ENCODE measurements at regions not wholly inside any gene's neighbourhood (a gene's known extent, or its start where the extent isn't known, plus 50 kb on each side); places are given as distances from the start of the nearest gene placed in this dataset.

DNA sequence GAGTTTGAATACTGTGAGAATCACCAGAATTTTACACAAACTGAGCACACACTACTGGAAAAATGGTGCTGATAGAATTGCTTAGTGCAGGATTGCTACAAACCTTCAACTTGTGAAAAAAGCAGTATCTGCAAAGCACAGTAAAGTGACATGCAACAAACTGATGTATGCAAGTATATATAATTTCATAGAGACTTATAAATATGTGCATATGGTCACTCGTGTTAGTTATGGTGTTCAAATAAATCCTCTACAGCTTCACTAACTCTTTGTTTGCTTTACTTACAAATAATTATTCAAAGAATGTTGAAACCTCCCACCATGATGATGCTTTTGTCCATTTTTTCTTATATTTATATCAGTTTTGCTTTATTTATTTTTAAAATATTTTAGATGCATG, 1130.9 kb upstream of the CELF2 start:
- Histone ChIP-seq H3K4me1 (ENCODE audit: control insufficient read depth, insufficient read depth, low read length, poor library complexity, severe bottlenecking) (no peaks in the 10 kb centered on the region), H3K36me3 (ENCODE audit: control insufficient read depth, insufficient read depth, low read length) (no peaks in the 10 kb centered on the region), H3K9me3 (ENCODE audit: control insufficient read depth in 2 of 2, low read length in 2 of 2) (peaks cover 4 to 6% of the 10 kb centered on the region in 2 experiments), H3K27ac (ENCODE audit: insufficient read depth, low read length, poor library complexity, severe bottlenecking) (no peak overlapping the region), H3K4me3 (ENCODE audit: low read depth, low read length) (no peak overlapping the region), H3K27me3 (ENCODE audit: control insufficient read depth, insufficient read depth, low read length) (no peaks in the 10 kb centered on the region)
- peaks cover 0 to 18% (median 6%) of the 10 kb centered on the region in 7 donors for H3K9me3 Mint-ChIP-seq
- H3K36me3 Mint-ChIP-seq: no peaks in the 10 kb centered on the region
- ATAC-seq (ENCODE audit: low read depth in 2 of 2): no peak
- no peak for DNase-seq
- H3K27me3 Mint-ChIP-seq: no peaks in the 10 kb centered on the region
- no peak overlapping the region for H3K4me3 Mint-ChIP-seq
- H3K27ac Mint-ChIP-seq: no peak overlapping the region
- H3K4me1 Mint-ChIP-seq: no peaks in the 10 kb centered on the region

DNA sequence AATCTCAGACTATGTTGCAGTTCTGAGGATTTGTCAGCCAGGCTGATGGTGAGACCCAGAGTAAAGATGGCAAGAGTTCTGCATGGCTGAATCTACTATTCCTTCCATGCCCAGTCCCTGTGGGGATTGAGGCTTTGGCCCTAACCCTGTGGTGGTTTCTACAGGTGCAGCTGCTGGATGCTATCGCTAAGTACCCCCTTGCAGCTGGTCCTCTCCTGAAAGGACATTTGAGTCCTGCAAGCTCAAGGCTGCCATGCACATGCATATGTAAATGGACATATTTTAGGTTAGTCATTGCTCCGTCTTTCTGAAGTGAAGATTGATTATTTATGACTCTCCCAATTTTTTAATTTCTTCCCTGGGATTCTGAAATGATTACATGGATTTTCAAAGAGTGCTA, 1122.2 kb upstream of the CELF2 start:
- DNase-seq (no peak), ATAC-seq (ENCODE audit: low read depth in 2 of 2) (no peak)
- Mint-ChIP-seq H3K36me3 (no peaks in the 10 kb centered on the region), H3K9me3 (peaks cover 0 to 11% (median 2%) of the 10 kb centered on the region in 7 donors), H3K4me3 (no peak overlapping the region), H3K4me1 (no peaks in the 10 kb centered on the region), H3K27me3 (no peaks in the 10 kb centered on the region), H3K27ac (no peak overlapping the region)
- Histone ChIP-seq H3K4me1 (ENCODE audit: control insufficient read depth, insufficient read depth, low read length, poor library complexity, severe bottlenecking) (no peaks in the 10 kb centered on the region), H3K9me3 (ENCODE audit: control insufficient read depth in 2 of 2, low read length in 2 of 2) (no peaks in the 10 kb centered on the region), H3K27ac (ENCODE audit: insufficient read depth, low read length, poor library complexity, severe bottlenecking) (no peak overlapping the region), H3K36me3 (ENCODE audit: control insufficient read depth, insufficient read depth, low read length) (no peaks in the 10 kb centered on the region), H3K27me3 (ENCODE audit: control insufficient read depth, insufficient read depth, low read length) (no peaks in the 10 kb centered on the region), H3K4me3 (ENCODE audit: low read depth, low read length) (no peak overlapping the region)

DNA sequence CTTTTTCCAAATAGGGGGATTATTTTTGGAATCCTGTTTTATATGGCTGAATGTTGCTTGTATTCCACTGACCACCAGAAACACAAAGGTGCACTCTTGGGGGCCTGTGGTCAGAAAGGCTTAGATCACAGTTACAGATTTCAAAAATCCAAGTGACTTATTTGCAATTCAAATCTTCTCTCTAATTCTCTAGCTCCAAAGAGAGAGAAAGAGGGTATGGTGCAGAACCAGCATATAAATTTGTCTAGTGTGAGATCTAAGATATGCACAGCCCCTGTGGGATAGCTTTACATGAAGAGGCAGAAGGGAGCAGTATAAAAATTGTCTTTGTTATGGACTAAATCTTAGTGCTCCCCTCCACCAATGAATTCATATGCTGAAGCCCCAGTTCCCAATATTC, 1121.7 kb upstream of the CELF2 start:
- H3K36me3 Mint-ChIP-seq: no peaks in the 10 kb centered on the region
- H3K27ac Mint-ChIP-seq: no peak overlapping the region
- Histone ChIP-seq H3K36me3 (ENCODE audit: control insufficient read depth, insufficient read depth, low read length) (no peaks in the 10 kb centered on the region), H3K27me3 (ENCODE audit: control insufficient read depth, insufficient read depth, low read length) (no peaks in the 10 kb centered on the region), H3K4me1 (ENCODE audit: control insufficient read depth, insufficient read depth, low read length, poor library complexity, severe bottlenecking) (no peaks in the 10 kb centered on the region), H3K27ac (ENCODE audit: insufficient read depth, low read length, poor library complexity, severe bottlenecking) (no peak overlapping the region), H3K4me3 (ENCODE audit: low read depth, low read length) (no peak overlapping the region), H3K9me3 (ENCODE audit: control insufficient read depth in 2 of 2, low read length in 2 of 2) (no peaks in the 10 kb centered on the region)
- DNase-seq: no peak
- ATAC-seq (ENCODE audit: low read depth in 2 of 2): no peak
- H3K4me1 Mint-ChIP-seq: no peaks in the 10 kb centered on the region
- H3K27me3 Mint-ChIP-seq: no peaks in the 10 kb centered on the region
- H3K4me3 Mint-ChIP-seq: no peak overlapping the region
- H3K9me3 Mint-ChIP-seq: peaks cover 0 to 6% (median 0%) of the 10 kb centered on the region in 7 donors

DNA sequence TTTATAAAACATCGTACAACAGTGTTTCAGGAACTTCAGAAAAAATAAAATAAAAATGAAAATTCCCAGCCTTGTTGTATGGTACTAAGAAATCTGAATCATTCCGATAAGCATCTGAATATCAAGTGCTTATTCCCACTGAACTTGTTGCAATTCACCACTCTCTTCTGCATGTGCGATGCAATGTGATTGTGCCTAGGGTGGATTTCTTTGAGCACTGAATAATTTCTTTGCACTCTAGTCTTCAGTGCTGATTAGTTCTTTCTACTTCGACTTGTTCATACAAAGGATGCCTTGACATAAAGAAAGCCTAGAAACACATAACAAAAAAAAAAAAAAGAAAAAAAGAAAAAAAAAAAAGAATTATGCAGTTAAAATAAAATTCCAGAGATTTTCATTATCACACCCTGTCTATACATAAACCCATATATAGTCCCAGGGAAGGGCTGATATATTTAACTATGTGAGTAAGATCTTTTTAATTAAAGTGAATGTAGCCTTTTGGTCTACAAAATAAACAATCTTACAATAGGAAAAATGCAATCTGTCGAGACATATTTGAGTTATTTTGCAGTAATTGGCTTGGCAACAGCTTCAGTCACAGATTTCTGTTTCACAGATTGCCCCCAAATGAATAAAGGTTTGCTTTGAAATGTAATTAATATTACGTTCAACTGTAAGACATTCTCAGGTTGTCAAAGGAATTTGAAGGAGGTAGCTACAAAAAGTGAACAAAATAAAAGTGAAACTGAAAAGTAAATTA, 1118.9 kb upstream of the CELF2 start:
- no peak overlapping the region for H3K27ac ChIP-seq (ENCODE audit: insufficient read depth, low read length, poor library complexity, severe bottlenecking)
- no peaks in the 10 kb centered on the region for H3K9me3 ChIP-seq (ENCODE audit: control insufficient read depth in 2 of 2, low read length in 2 of 2)
- no peak for DNase-seq
- no peaks in the 10 kb centered on the region for H3K36me3 ChIP-seq (ENCODE audit: control insufficient read depth, insufficient read depth, low read length)
- Mint-ChIP-seq H3K36me3 (no peaks in the 10 kb centered on the region), H3K4me1 (no peaks in the 10 kb centered on the region), H3K4me3 (no peak overlapping the region), H3K9me3 (peaks cover 0 to 4% (median 0%) of the 10 kb centered on the region in 7 donors), H3K27me3 (no peaks in the 10 kb centered on the region), H3K27ac (no peak overlapping the region)
- H3K4me1 ChIP-seq (ENCODE audit: control insufficient read depth, insufficient read depth, low read length, poor library complexity, severe bottlenecking): no peaks in the 10 kb centered on the region
- no peak for ATAC-seq (ENCODE audit: low read depth in 2 of 2)
- no peaks in the 10 kb centered on the region for H3K27me3 ChIP-seq (ENCODE audit: control insufficient read depth, insufficient read depth, low read length)
- H3K4me3 ChIP-seq (ENCODE audit: low read depth, low read length): no peak overlapping the region

DNA sequence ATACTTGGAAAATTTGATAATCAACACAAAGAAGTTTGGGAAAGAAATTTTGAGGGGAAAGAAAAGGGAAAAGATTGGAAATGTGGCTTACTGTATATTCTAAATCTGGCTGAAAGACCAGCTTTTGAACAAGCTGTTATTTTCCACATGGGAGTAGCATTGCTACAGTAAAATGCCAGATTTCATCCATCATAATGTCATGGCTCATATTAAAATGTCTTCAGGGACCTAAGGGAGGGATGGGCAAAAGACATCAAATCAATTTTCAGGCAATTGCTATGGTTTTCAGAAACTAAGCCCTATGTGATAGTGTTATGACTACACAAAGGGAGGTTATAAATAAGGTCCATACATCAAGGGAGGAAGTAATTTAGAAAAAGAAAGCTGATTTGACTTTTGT, 1116.9 kb upstream of the CELF2 start:
- Mint-ChIP-seq H3K27ac (no peak overlapping the region), H3K36me3 (no peaks in the 10 kb centered on the region), H3K4me3 (no peak overlapping the region), H3K27me3 (no peaks in the 10 kb centered on the region), H3K9me3 (peaks cover 0 to 2% (median 0%) of the 10 kb centered on the region in 7 donors), H3K4me1 (no peaks in the 10 kb centered on the region)
- no peaks in the 10 kb centered on the region for H3K27me3 ChIP-seq (ENCODE audit: control insufficient read depth, insufficient read depth, low read length)
- no peak overlapping the region for H3K4me3 ChIP-seq (ENCODE audit: low read depth, low read length)
- H3K9me3 ChIP-seq (ENCODE audit: control insufficient read depth in 2 of 2, low read length in 2 of 2): no peaks in the 10 kb centered on the region
- H3K4me1 ChIP-seq (ENCODE audit: control insufficient read depth, insufficient read depth, low read length, poor library complexity, severe bottlenecking): no peaks in the 10 kb centered on the region
- H3K36me3 ChIP-seq (ENCODE audit: control insufficient read depth, insufficient read depth, low read length): no peaks in the 10 kb centered on the region
- H3K27ac ChIP-seq (ENCODE audit: insufficient read depth, low read length, poor library complexity, severe bottlenecking): no peak overlapping the region
- DNase-seq (no peak), ATAC-seq (ENCODE audit: low read depth in 2 of 2) (no peak)

DNA sequence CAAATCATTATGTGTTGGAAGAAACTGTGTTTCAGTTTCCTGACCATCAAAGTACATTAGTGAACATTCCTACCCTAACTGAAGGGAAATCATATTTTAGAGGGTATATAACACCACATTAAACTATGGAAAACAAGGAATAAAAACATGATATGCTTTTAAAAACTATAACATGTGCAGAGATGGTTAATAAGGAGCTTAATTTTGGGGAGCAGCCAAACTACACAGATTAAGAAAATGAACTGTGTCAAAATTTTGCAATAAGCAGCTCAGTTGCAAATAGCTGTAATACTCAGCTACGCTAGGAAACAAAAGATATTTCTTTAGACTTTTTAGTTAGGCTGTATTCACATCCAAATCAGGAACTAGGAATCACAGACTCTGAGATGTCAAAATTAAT, 1115.7 kb upstream of the CELF2 start:
- no peaks in the 10 kb centered on the region for H3K9me3 ChIP-seq (ENCODE audit: control insufficient read depth in 2 of 2, low read length in 2 of 2)
- H3K27me3 ChIP-seq (ENCODE audit: control insufficient read depth, insufficient read depth, low read length): no peaks in the 10 kb centered on the region
- H3K4me1 Mint-ChIP-seq: no peaks in the 10 kb centered on the region
- no peak for ATAC-seq (ENCODE audit: low read depth in 2 of 2)
- H3K36me3 ChIP-seq (ENCODE audit: control insufficient read depth, insufficient read depth, low read length): no peaks in the 10 kb centered on the region
- H3K4me1 ChIP-seq (ENCODE audit: control insufficient read depth, insufficient read depth, low read length, poor library complexity, severe bottlenecking): no peaks in the 10 kb centered on the region
- H3K36me3 Mint-ChIP-seq: no peaks in the 10 kb centered on the region
- peaks cover 0 to 2% (median 0%) of the 10 kb centered on the region in 7 donors for H3K9me3 Mint-ChIP-seq
- no peak overlapping the region for H3K27ac ChIP-seq (ENCODE audit: insufficient read depth, low read length, poor library complexity, severe bottlenecking)
- H3K27me3 Mint-ChIP-seq: no peaks in the 10 kb centered on the region
- DNase-seq: no peak
- H3K27ac Mint-ChIP-seq: no peak overlapping the region
- peak overlapping the region in 1 of 4 donors; percentile 32 for H3K4me3 Mint-ChIP-seq
- no peak overlapping the region for H3K4me3 ChIP-seq (ENCODE audit: low read depth, low read length)

DNA sequence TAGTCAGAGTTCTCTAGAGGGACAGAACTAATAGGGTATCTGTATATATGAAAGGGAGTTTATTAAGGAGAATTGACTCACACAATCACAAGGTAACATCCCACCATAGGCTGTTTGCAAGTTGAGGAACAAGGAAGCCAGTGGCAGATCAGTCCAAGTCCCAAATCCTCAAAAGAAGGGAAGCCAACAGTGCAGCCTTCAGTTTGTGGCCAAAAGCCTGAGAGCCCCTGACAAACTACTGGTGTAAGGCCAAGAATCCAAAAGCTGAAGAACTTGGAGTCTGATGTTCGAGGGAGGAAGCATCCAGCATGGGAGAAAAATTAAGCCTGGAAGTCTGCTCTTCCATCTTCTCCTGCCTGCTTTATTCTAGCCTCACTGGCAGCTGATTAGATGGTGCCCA, 1107.2 kb upstream of the CELF2 start:
- Histone ChIP-seq H3K36me3 (ENCODE audit: control insufficient read depth, insufficient read depth, low read length) (no peaks in the 10 kb centered on the region), H3K9me3 (ENCODE audit: control insufficient read depth in 2 of 2, low read length in 2 of 2) (peaks cover 0 to 3% of the 10 kb centered on the region in 2 experiments), H3K27ac (ENCODE audit: insufficient read depth, low read length, poor library complexity, severe bottlenecking) (no peak overlapping the region), H3K4me1 (ENCODE audit: control insufficient read depth, insufficient read depth, low read length, poor library complexity, severe bottlenecking) (no peaks in the 10 kb centered on the region), H3K27me3 (ENCODE audit: control insufficient read depth, insufficient read depth, low read length) (no peaks in the 10 kb centered on the region), H3K4me3 (ENCODE audit: low read depth, low read length) (no peak overlapping the region)
- Mint-ChIP-seq H3K36me3 (no peaks in the 10 kb centered on the region), H3K27me3 (no peaks in the 10 kb centered on the region), H3K9me3 (peaks cover 0 to 5% (median 0%) of the 10 kb centered on the region in 7 donors), H3K27ac (no peak overlapping the region), H3K4me3 (no peak overlapping the region), H3K4me1 (no peaks in the 10 kb centered on the region)
- no peak for ATAC-seq (ENCODE audit: low read depth in 2 of 2)
- DNase-seq: no peak

DNA sequence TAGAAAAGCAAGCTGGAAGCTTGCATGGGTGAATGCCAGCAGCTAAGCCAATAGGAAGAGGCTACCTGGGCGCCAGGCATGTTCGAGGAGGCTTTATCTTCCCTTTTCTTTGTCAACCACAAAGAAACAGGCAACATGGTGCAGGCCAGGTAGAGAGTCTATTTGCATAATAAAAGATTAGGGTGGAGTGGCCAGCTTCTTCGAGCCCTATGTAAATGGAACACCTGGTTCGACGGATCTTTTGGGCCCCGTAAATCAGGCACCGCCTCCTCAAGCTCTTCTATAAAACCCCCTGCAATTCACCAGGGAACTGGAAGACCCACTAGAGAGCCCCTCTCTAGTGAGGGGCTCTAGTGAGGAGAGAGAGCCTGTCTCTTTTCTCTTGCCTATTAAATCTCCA, 1106.2 kb upstream of the CELF2 start:
- DNase-seq (no peak), ATAC-seq (ENCODE audit: low read depth in 2 of 2) (no peak)
- Mint-ChIP-seq H3K27ac (no peak overlapping the region), H3K36me3 (no peaks in the 10 kb centered on the region), H3K9me3 (peaks cover 0 to 3% (median 0%) of the 10 kb centered on the region in 7 donors), H3K27me3 (no peaks in the 10 kb centered on the region), H3K4me3 (no peak overlapping the region), H3K4me1 (no peaks in the 10 kb centered on the region)
- H3K27ac ChIP-seq (ENCODE audit: insufficient read depth, low read length, poor library complexity, severe bottlenecking): no peak overlapping the region
- no peaks in the 10 kb centered on the region for H3K4me1 ChIP-seq (ENCODE audit: control insufficient read depth, insufficient read depth, low read length, poor library complexity, severe bottlenecking)
- H3K36me3 ChIP-seq (ENCODE audit: control insufficient read depth, insufficient read depth, low read length): no peaks in the 10 kb centered on the region
- H3K27me3 ChIP-seq (ENCODE audit: control insufficient read depth, insufficient read depth, low read length): no peaks in the 10 kb centered on the region
- peaks cover 0 to 3% of the 10 kb centered on the region in 2 experiments for H3K9me3 ChIP-seq (ENCODE audit: control insufficient read depth in 2 of 2, low read length in 2 of 2)
- H3K4me3 ChIP-seq (ENCODE audit: low read depth, low read length): no peak overlapping the region
